T-helper 9 cell (primary cell): ENCODE measurements at regions not wholly inside any gene's neighbourhood (a gene's known extent, or its start where the extent isn't known, plus 50 kb on each side); places are given as distances from the start of the nearest gene placed in this dataset.
"Not testable (repeated sequence)": the region's sequence is repeated elsewhere in the genome, so short reads cannot be mapped to it uniquely, and the experiment has no call there.

ENCODE experiments used
- DNase-seq: peaks from one replicate; pipeline ENCODE4 v3.0.0-alpha.2; 2020

GRCh38 chr5:124538931-124539330 lies 207.5 kb downstream of the ZNF608 start:
- no peak for DNase-seq

- DNase-seq = no peak
These were observed 208.2 kb downstream of the ZNF608 start for GRCh38 chr5:124538191-124538590.

- DNase-seq = no peak
These were observed 208.9 kb downstream of the ZNF608 start for GRCh38 chr5:124537522-124537921.

GRCh38 chr5:124537107-124537506 lies 209.3 kb downstream of the ZNF608 start:
- DNase-seq = no peak

GRCh38 chr5:124536333-124536732 lies 210.1 kb downstream of the ZNF608 start:
- DNase-seq = no peak

- DNase-seq = no peak
These were observed 215.5 kb downstream of the ZNF608 start for GRCh38 chr5:124530916-124531315.

GRCh38 chr5:124528838-124529237 lies 217.6 kb downstream of the ZNF608 start:
- no peak for DNase-seq

GRCh38 chr5:124527220-124527991 lies 219.0 kb downstream of the ZNF608 start:
- no peak for DNase-seq

- not testable (repeated sequence) for DNase-seq
These were observed 220.4 kb downstream of the ZNF608 start for GRCh38 chr5:124526079-124526478.

- DNase-seq = no peak
These were observed 221.7 kb downstream of the ZNF608 start for GRCh38 chr5:124524552-124525232.

- no peak for DNase-seq
These were observed 222.5 kb downstream of the ZNF608 start for GRCh38 chr5:124523897-124524296.

GRCh38 chr5:124522992-124523391 lies 223.4 kb downstream of the ZNF608 start:
- DNase-seq = no peak

- no peak for DNase-seq
These were observed 224.8 kb downstream of the ZNF608 start for GRCh38 chr5:124521461-124522230.

- DNase-seq = no peak
These were observed 227.0 kb downstream of the ZNF608 start for GRCh38 chr5:124519396-124519795.

GRCh38 chr5:124516567-124516966 lies 229.9 kb downstream of the ZNF608 start:
- no peak for DNase-seq

GRCh38 chr5:124515497-124516245 lies 230.8 kb downstream of the ZNF608 start:
- DNase-seq = no peak

- DNase-seq = no peak
These were observed 231.5 kb downstream of the ZNF608 start for GRCh38 chr5:124514956-124515355.

- DNase-seq = no peak
These were observed 233.3 kb downstream of the ZNF608 start for GRCh38 chr5:124512952-124513632.

GRCh38 chr5:124512236-124512635 lies 234.2 kb downstream of the ZNF608 start:
- no peak for DNase-seq

GRCh38 chr5:124511791-124512190 lies 234.6 kb downstream of the ZNF608 start:
- DNase-seq = no peak

GRCh38 chr5:124507688-124508087 lies 238.8 kb downstream of the ZNF608 start:
- DNase-seq = no peak
